ENCODE measurements at regions not wholly inside any gene's neighbourhood (a gene's known extent, or its start where the extent isn't known, plus 50 kb on each side); places are given as distances from the start of the nearest gene placed in this dataset.
"Not testable (repeated sequence)": the region's sequence is repeated elsewhere in the genome, so short reads cannot be mapped to it uniquely, and the experiment has no call there.

DNA sequence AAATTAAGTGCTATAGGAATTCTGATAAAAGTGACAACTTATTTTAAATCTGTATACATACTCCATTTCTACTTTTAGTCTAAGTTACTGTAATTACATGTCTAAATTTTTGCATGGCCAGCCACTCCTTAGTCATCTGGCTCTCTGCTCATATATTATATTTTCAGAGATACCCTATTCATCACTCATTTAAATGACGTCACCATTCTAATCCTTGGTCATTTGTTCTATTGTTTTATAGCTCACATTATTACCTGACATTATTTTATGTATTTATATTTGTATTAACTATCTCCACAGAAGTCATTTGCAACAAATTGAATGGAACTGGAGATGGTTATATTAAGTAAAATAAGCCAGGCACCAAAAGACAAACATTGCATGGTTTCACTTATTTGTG lies 179.6 kb upstream of the CXorf51A start:
- DNase-seq = no peak

GRCh38 chrX:146973283-146973682 lies 158.7 kb upstream of the CXorf51A start:
- no peak for DNase-seq

GRCh38 chrX:146967306-146967705 lies 152.8 kb upstream of the CXorf51A start:
- no peak for DNase-seq

DNA sequence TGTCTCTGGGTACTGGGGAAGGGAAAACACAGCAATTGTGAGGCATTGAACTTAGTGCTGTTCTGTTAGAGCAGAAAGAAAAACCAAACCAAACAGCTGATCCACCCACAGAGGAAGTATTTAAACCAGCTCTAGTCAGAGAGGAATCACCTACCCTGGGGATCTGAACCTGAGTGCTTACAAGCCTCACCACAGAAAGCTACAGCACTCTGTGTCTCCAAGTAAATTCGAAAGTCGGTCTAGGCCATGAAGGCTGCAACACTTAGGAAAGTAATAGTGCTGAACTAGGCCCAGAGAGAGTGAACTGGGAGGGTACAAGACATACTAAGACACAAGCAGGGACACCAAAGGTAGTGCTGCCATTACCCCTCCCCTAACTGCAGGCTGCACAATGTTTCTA lies 142.2 kb upstream of the CXorf51A start:
- DNase-seq = no peak

- peak in 1 of 2 experiments; percentile 14 for DNase-seq
Measured at GRCh38 chrX:146934256-146934655, 119.7 kb upstream of the CXorf51A start.

GRCh38 chrX:146932997-146933396 lies 118.5 kb upstream of the CXorf51A start:
- not testable (repeated sequence) for DNase-seq

DNA sequence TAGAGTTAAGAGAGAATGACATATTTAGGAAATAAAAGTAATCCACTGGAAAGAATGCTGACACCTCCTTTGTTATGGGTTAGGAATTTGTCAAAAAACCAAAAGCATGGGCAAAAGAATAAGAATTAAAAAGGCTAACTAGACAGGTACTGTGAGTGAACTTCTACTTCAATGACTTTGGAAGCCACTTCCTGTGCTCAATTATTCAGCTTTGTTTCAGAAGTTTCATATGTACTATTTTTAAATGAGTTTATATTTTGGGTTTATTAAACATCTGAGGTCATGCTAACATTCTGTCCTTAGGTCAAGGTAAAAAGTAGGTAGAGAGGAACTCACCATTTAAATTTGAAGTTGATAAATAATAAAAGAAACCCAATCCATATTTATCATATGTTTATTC lies 106.7 kb upstream of the CXorf51A start:
- no peak for DNase-seq

- no peak for DNase-seq
Measured at GRCh38 chrX:146907391-146908240, 93.1 kb upstream of the CXorf51A start.

DNA sequence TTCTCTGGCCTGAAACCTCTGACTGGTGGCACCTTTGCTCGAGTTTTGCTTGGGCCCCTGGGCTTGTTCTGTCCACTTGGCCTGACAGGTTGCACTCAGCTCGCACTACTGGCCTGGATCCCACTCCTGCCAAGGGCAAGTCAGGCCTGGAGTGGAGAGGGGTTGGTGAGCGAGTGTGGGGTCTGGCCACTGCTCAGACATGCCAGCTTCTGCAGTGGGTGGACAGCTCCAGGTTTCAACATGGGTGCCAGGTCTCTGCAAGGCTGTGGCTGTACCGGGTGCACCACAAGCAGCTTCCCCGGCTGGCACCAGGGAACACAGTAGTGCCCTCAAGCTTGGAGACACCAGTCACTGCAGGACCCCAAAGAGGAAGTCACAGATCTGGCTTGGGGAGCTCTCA lies 91.6 kb upstream of the CXorf51A start:
- no peak for DNase-seq

DNA sequence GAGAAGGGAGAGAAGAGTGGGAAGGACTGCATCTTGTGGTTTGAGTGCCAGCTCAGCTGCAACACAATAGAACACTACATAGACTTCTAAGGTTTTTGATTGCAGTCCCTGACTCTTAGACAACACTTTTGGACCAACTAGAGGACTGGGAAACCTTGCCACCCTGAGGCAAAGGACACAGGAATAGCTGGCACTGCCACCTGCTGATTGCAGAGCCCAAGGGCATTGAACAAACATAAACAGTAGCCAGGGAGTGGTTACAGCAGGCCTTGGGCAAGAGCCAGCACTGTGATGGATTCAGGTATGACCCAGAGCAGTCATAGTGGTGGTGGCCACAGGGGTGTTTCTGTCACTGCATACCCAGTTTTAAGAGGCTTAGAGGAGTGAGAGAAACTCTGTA lies 72.5 kb upstream of the CXorf51A start:
- DNase-seq = no peak

DNA sequence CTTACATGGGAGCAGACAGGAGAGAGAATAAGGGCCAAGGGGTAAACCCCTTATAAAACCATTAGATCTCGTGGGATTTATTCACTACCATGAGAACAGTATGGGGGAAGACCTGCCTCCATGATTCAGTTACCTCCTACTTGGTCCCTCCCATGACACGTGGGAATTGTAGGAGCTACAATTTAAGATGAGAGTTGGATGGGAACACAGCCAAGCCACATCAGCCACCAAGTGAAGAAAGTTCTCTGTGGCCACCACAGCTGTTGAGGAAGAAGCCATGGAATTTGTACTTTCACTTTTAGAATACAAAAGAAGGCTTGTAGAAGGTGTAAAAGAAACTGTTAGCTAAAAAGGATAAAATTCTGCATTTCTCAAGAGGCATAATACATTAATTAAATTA lies 67.0 kb upstream of the CXorf51A start:
- no peak for DNase-seq

DNA sequence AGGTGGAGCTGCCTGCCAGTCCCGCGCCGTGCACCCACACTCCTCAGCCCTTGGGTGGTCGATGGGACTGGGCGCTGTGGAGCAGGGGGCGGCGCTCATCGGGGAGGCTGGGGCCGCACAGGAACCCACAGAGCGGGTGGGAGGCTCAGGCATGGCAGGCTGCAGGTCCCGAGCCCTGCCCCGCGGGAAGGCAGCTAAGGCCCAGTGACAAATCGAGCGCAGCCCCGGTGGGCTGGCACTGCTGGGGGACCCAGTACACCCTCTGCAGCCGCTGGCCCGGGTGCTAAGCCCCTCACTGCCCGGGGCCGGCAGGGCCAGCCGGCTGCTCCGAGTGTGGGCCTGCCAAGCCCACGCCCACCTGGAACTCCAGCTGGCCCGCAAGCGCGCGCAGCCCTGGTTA lies 52.3 kb upstream of the CXorf51A start:
- DNase-seq = not testable (repeated sequence)

GRCh38 chrX:146865734-146866133 lies 51.2 kb upstream of the CXorf51A start:
- DNase-seq = not testable (repeated sequence)

Data from Kasumi-1 (cell line).